Upper lobe of left lung (tissue), 6 donors: ENCODE measurements at regions not wholly inside any gene's neighbourhood (a gene's known extent, or its start where the extent isn't known, plus 50 kb on each side); places are given as distances from the start of the nearest gene placed in this dataset.
"Not testable (repeated sequence)": the region's sequence is repeated elsewhere in the genome, so short reads cannot be mapped to it uniquely, and the experiment has no call there.

Source experiments
- ATAC-seq, 2 donors: fragments of 200-7000 bp; cut with Tn5 transposase; one replicate each; pipeline ENCODE4 v1.9.1; 2022; ENCODE audit warnings: mild to moderate bottlenecking in 2 of 2, moderate library complexity in 2 of 2; ENCODE audit not compliant: low FRiP score in 2 of 2
- DNase-seq, 2 donors: peaks; one replicate each; pipeline ENCODE4 v3.0.0-alpha.2; 2019 to 2020
- H3K27ac ChIP-seq, 4 donors: fragments of 200-600 bp; sonication (generic); one replicate each; pipeline ENCODE4 v1.5.1; 2016 to 2019
- H3K27me3 ChIP-seq, 4 donors: fragments of 200-600 bp; sonication (generic); one replicate each; pipeline ENCODE4 v1.5.1; 2017 to 2019
- H3K36me3 ChIP-seq, 4 donors: fragments of 200-600 bp; sonication (generic); one replicate each; pipeline ENCODE4 v1.5.1; 2016 to 2019
- H3K4me1 ChIP-seq, 4 donors: fragments of 200-600 bp; sonication (generic); one replicate each; pipeline ENCODE4 v1.5.1; 2018 to 2019
- H3K4me3 ChIP-seq, 4 donors: fragments of 200-600 bp; sonication (generic); one replicate each; pipeline ENCODE4 v1.5.1; 2017 to 2019; ENCODE audit warnings: mild to moderate bottlenecking in 2 of 4, moderate library complexity in 1 of 4
- H3K9me3 ChIP-seq, 4 donors: fragments of 200-600 bp; sonication (generic); one replicate each; pipeline ENCODE4 v1.5.1; 2018 to 2019
- EP300 ChIP-seq, 4 donors: sonication (generic); formaldehyde crosslinking; IDR thresholded peaks; one replicate each; pipeline ENCODE4 v1.5.1; 2017; ENCODE audit warnings: antibody characterized with exemption in 4 of 4, control low read depth in 2 of 4
- POLR2A ChIP-seq, 4 donors: fragments of 450-650 bp; IDR thresholded peaks; one replicate each; pipeline ENCODE4 v1.5.1; 2016 to 2017; ENCODE audit warnings: antibody characterized with exemption in 4 of 4, mild to moderate bottlenecking in 2 of 4
- POLR2AphosphoS5 ChIP-seq, 2 donors: sonication (generic); formaldehyde crosslinking; IDR thresholded peaks; one replicate each; pipeline ENCODE4 v1.5.1; 2017; ENCODE audit warnings: antibody characterized with exemption in 2 of 2
- WGBS, 2 donors: methylation state at CpG; one replicate each; pipeline ENCODE4 v1.1.5; 2017 to 2018; 5-methylcytosine and 5-hydroxymethylcytosine counted together
- TF ChIP-seq, protein P1 (sequence below), 6 experiments: fragments of 450-650 bp in 4 of 6; fragments of 200-600 bp in 2 of 6; sonication (generic) in 2 of 6; IDR thresholded peaks; one replicate each; pipeline ENCODE4 v1.5.1; 2016 to 2019; ENCODE audit warnings: antibody characterized with exemption in 6 of 6
- donor health status: DM: no; HTN: no; CAD: no; lungs with moderate emphysema.
- donor health status: DM: no; HTN: yes; CAD: no; lungs with severe emphysema.

DNA sequence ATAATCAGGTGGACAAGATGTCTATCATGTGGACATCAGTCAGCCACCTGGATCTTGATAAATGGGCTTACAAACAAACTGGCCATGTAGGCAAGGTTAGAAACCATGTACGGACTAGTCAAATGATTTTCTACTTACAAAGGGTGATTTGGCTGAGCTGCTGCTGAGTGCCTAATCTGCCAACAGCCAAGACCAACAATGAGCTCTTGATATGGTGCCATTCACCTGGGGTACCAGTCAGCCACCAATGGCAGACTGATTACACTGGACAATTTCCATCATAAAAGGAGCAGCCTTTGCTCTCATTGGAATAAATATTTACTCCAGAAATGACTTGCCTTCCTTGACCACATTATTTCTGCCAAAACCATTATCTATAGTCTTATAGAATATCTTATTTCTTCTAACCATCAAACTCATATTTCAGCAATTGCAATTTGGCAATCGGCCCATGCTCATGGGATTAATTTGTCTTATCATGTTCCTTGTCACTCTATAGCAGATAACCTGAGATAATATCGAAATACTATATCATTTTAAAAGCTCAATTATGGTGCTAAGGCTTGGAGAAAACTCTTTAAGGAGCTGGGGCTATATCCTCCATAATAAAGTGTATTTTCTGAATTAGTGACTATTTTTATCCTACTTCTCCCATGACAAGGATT is 135.1 kb downstream of the SLC25A46 start:
- Histone ChIP-seq H3K36me3 (no peaks in the 10 kb centered on the region), H3K27me3 (no peaks in the 10 kb centered on the region), H3K27ac (no peak overlapping the region), H3K9me3 (no peaks in the 10 kb centered on the region), H3K4me3 (no peak overlapping the region), H3K4me1 (no peaks in the 10 kb centered on the region)
- no peak for TF ChIP-seq POLR2AphosphoS5 (IDR thresholded peaks at IDR 0.05)
- TF ChIP-seq, protein P1, sequence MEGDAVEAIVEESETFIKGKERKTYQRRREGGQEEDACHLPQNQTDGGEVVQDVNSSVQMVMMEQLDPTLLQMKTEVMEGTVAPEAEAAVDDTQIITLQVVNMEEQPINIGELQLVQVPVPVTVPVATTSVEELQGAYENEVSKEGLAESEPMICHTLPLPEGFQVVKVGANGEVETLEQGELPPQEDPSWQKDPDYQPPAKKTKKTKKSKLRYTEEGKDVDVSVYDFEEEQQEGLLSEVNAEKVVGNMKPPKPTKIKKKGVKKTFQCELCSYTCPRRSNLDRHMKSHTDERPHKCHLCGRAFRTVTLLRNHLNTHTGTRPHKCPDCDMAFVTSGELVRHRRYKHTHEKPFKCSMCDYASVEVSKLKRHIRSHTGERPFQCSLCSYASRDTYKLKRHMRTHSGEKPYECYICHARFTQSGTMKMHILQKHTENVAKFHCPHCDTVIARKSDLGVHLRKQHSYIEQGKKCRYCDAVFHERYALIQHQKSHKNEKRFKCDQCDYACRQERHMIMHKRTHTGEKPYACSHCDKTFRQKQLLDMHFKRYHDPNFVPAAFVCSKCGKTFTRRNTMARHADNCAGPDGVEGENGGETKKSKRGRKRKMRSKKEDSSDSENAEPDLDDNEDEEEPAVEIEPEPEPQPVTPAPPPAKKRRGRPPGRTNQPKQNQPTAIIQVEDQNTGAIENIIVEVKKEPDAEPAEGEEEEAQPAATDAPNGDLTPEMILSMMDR (IDR thresholded peaks at IDR 0.05) = no peak
- WGBS, 2 donors = 44 to 49% methylated on average over 3 of the region's 3 CpGs
- DNase-seq (no peak), ATAC-seq (no peak)

GRCh38 chr5:110875115-110875514 is 136.3 kb downstream of the SLC25A46 start:
- H3K27me3 ChIP-seq, DNase-seq, H3K4me1 ChIP-seq, ATAC-seq, H3K4me3 ChIP-seq, H3K36me3 ChIP-seq, H3K9me3 ChIP-seq, H3K27ac ChIP-seq: not testable (repeated sequence)

DNA sequence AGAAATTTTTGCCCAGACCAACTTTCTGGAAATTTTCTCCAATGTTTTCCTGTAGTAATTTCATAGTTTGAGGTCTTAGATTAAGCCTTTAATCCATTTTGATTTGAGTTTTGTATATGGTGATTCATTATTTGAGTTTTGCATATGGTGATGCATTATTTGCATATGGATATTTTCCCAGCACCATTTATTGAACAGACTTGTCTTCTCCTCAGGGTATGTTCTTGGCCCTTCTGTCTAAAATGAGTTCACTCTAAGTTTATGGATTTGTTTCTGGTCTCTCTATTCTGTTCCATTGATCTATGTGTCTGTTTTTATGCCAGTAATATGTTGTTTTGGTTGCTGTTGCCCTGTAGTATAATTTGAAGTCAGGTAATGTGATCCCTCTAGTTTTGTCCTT is 139.3 kb downstream of the SLC25A46 start:
- TF ChIP-seq, protein P1 (IDR thresholded peaks at IDR 0.05) = no peak
- TF ChIP-seq POLR2A (IDR thresholded peaks at IDR 0.05) (no peak), POLR2AphosphoS5 (IDR thresholded peaks at IDR 0.05) (no peak), EP300 (IDR thresholded peaks at IDR 0.05) (no peak)
- no peak overlapping the region for H3K4me3 ChIP-seq

DNA sequence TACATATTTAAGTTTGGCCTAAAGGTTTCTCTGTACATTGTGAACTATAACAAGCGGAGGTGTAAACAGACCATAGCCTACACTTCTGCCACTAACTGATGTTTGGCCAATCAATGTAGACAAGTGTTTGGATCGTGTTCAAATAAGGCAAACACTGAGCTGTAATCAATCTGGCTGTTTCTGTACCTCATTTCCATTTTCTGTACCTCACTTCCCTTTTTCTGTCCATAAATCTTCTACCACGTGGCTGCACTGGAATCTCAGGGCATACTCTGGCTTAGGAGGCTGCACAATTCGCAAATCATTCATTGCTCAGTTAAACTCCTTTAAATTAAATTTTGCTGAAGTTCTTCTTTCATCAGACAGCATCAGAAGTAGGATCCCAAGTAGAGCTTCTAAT is 140.9 kb downstream of the SLC25A46 start:
- ATAC-seq (no peak), DNase-seq (no peak)
- Histone ChIP-seq H3K27ac (no peak overlapping the region), H3K4me3 (no peak overlapping the region), H3K4me1 (no peaks in the 10 kb centered on the region), H3K9me3 (no peaks in the 10 kb centered on the region), H3K27me3 (no peaks in the 10 kb centered on the region), H3K36me3 (no peaks in the 10 kb centered on the region)
- whole genome bisulfite sequencing, 2 donors = 50 to 58% methylated on average over 4 of the region's 4 CpGs
- TF ChIP-seq POLR2AphosphoS5 (IDR thresholded peaks at IDR 0.05) (no peak), POLR2A (IDR thresholded peaks at IDR 0.05) (no peak), EP300 (IDR thresholded peaks at IDR 0.05) (no peak)
- TF ChIP-seq, protein P1 (IDR thresholded peaks at IDR 0.05) = no peak

More for the DNA sequence above, 139.3 kb downstream of the SLC25A46 start:
- no peaks in the 10 kb centered on the region for H3K27me3 ChIP-seq
- ATAC-seq = no peak
- no peaks in the 10 kb centered on the region for H3K9me3 ChIP-seq
- no peak for DNase-seq
- no peaks in the 10 kb centered on the region for H3K4me1 ChIP-seq
- H3K36me3 ChIP-seq = no peaks in the 10 kb centered on the region
- H3K27ac ChIP-seq = no peak overlapping the region

DNA sequence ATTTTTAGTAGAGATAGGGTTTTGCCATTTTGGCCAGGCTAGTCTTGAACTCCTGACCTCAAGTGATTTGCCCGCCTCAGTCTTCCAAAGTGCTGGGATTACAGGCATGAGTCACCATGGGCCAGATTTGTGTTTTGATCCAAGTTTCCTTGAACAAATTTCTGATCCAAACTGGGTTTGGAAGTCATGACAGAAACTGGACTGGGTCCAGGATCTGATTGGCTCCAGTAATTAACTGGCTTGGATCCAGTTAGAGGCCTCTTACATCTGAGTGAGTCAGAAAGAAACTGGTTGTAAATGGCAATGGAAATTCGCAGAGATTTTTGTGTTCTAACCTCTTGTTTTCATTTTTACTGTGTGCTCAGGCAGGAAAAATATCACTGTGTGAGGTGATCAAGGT is 141.6 kb downstream of the SLC25A46 start:
- Histone ChIP-seq H3K4me3 (no peak overlapping the region), H3K36me3 (no peaks in the 10 kb centered on the region), H3K27ac (no peak overlapping the region), H3K27me3 (no peaks in the 10 kb centered on the region), H3K4me1 (no peaks in the 10 kb centered on the region), H3K9me3 (no peaks in the 10 kb centered on the region)
- ATAC-seq (no peak), DNase-seq (no peak)
- no peak for TF ChIP-seq POLR2A (IDR thresholded peaks at IDR 0.05)
- no peak for TF ChIP-seq EP300 (IDR thresholded peaks at IDR 0.05)
- TF ChIP-seq, protein P1 (IDR thresholded peaks at IDR 0.05) = no peak
- no peak for TF ChIP-seq POLR2AphosphoS5 (IDR thresholded peaks at IDR 0.05)
- 49 to 51% methylated on average over 2 of the region's 2 CpGs for whole genome bisulfite sequencing, 2 donors
